ENCODE measurements at regions not wholly inside any gene's neighbourhood (a gene's known extent, or its start where the extent isn't known, plus 50 kb on each side); places are given as distances from the start of the nearest gene placed in this dataset.
A peak's percentile ranks its signal among the peaks of the same experiment; 100 is the strongest.

GRCh38 chr18:10035281-10035991 lies 121.6 kb downstream of the VAPA start:
- DNase-seq (ENCODE audit: low spot score): no peak
- Histone ChIP-seq H3K27me3 (no peaks in the 10 kb centered on the region), H3K36me3 (no peaks in the 10 kb centered on the region), H3K4me3 (no peak overlapping the region), H3K9me3 (no peaks in the 10 kb centered on the region), H3K27ac (peak overlapping the region in 1 of 2 donors; percentile 6), H3K4me1 (peaks cover 0 to 21% of the 10 kb centered on the region in 2 donors)
- no peak for TF ChIP-seq CTCF (IDR thresholded peaks at IDR 0.05)

GRCh38 chr18:10036479-10036878 lies 122.7 kb downstream of the VAPA start:
- no peaks in the 10 kb centered on the region for H3K36me3 ChIP-seq
- H3K27me3 ChIP-seq: no peaks in the 10 kb centered on the region
- no peak for DNase-seq (ENCODE audit: low spot score)
- peak overlapping the region in 1 of 2 donors; percentile 6 for H3K27ac ChIP-seq
- peaks cover 0 to 21% of the 10 kb centered on the region in 2 donors for H3K4me1 ChIP-seq
- no peak overlapping the region for H3K4me3 ChIP-seq
- no peak for TF ChIP-seq CTCF (IDR thresholded peaks at IDR 0.05)
- no peaks in the 10 kb centered on the region for H3K9me3 ChIP-seq

GRCh38 chr18:10037181-10037580 lies 123.4 kb downstream of the VAPA start:
- H3K9me3 ChIP-seq: peaks cover 0 to 6% of the 10 kb centered on the region in 2 donors
- H3K4me1 ChIP-seq: peaks cover 0 to 20% of the 10 kb centered on the region in 2 donors
- no peaks in the 10 kb centered on the region for H3K36me3 ChIP-seq
- TF ChIP-seq CTCF (IDR thresholded peaks at IDR 0.05): no peak
- no peak overlapping the region for H3K4me3 ChIP-seq
- H3K27ac ChIP-seq: no peak overlapping the region
- DNase-seq (ENCODE audit: low spot score): no peak
- no peaks in the 10 kb centered on the region for H3K27me3 ChIP-seq

- peaks cover 0 to 17% of the 10 kb centered on the region in 2 donors for H3K9me3 ChIP-seq
- H3K27me3 ChIP-seq: no peaks in the 10 kb centered on the region
- no peak for TF ChIP-seq CTCF (IDR thresholded peaks at IDR 0.05)
- H3K36me3 ChIP-seq: no peaks in the 10 kb centered on the region
- no peak overlapping the region for H3K4me3 ChIP-seq
- H3K4me1 ChIP-seq: peaks cover 0 to 10% of the 10 kb centered on the region in 2 donors
- no peak for DNase-seq (ENCODE audit: low spot score)
- peak overlapping the region in 1 of 2 donors; percentile 35 for H3K27ac ChIP-seq
Measured at GRCh38 chr18:10038268-10038667, 124.5 kb downstream of the VAPA start.

GRCh38 chr18:10040287-10041011 lies 126.6 kb downstream of the VAPA start:
- Histone ChIP-seq H3K27me3 (no peaks in the 10 kb centered on the region), H3K36me3 (no peaks in the 10 kb centered on the region), H3K4me3 (no peak overlapping the region), H3K27ac (peak overlapping the region; percentile 54 to 76), H3K4me1 (peaks cover 0 to 5% of the 10 kb centered on the region in 2 donors), H3K9me3 (peaks cover 0 to 24% of the 10 kb centered on the region in 2 donors)
- no peak for TF ChIP-seq CTCF (IDR thresholded peaks at IDR 0.05)
- DNase-seq (ENCODE audit: low spot score): no peak
